HL-60 (cell line): ENCODE measurements at regions not wholly inside any gene's neighbourhood (a gene's known extent, or its start where the extent isn't known, plus 50 kb on each side); places are given as distances from the start of the nearest gene placed in this dataset.
"Not testable (repeated sequence)": the region's sequence is repeated elsewhere in the genome, so short reads cannot be mapped to it uniquely, and the experiment has no call there.

ENCODE experiments used
- DNase-seq, 2 experiments: peaks; one replicate each; pipeline ENCODE4 v3.0.0-alpha.2; 2010 to 2020; ENCODE audit warnings: low read depth in 1 of 2, low spot score in 1 of 2
- H3K27ac ChIP-seq: fragments of 250-450 bp; sonication (Bioruptor Pico); replicated peaks from 2 replicates; pipeline ENCODE4 v1.5.1; 2020; ENCODE audit warnings: mild to moderate bottlenecking, moderate library complexity
- H3K27me3 ChIP-seq: fragments of 250-450 bp; sonication (Bioruptor Pico); 2 replicates; pipeline ENCODE4 v1.5.1; 2021; ENCODE audit warnings: mild to moderate bottlenecking, moderate library complexity; ENCODE audit not compliant: insufficient read depth, poor library complexity, severe bottlenecking
- H3K4me3 ChIP-seq: replicated peaks from 2 replicates; pipeline ENCODE4 v1.5.1; 2011; ENCODE audit warnings: mild to moderate bottlenecking, control low read depth, low read length; ENCODE audit not compliant: insufficient read depth
- GABPA ChIP-seq: IDR thresholded peaks from 2 replicates; pipeline ENCODE4 v1.6.1; 2012; ENCODE audit warnings: low read depth
- POLR2AphosphoS5 ChIP-seq: IDR thresholded peaks from 2 replicates; pipeline ENCODE4 v1.6.1; 2012; ENCODE audit warnings: low read depth
- SPI1 ChIP-seq: IDR thresholded peaks from 2 replicates; pipeline ENCODE4 v1.6.1; 2012; ENCODE audit warnings: low read depth, mild to moderate bottlenecking, borderline replicate concordance
- TF ChIP-seq, protein P1 (sequence below): IDR thresholded peaks from 2 replicates; pipeline ENCODE4 v1.6.1; 2012; ENCODE audit warnings: low read depth; ENCODE audit not compliant: insufficient replicate concordance
- TF ChIP-seq, protein P2 (sequence below): IDR thresholded peaks from one replicate; pipeline ENCODE4 v1.5.1; 2011; ENCODE audit warnings: low read length, control low read depth, inconsistent platforms; ENCODE audit not compliant: insufficient read depth

DNA sequence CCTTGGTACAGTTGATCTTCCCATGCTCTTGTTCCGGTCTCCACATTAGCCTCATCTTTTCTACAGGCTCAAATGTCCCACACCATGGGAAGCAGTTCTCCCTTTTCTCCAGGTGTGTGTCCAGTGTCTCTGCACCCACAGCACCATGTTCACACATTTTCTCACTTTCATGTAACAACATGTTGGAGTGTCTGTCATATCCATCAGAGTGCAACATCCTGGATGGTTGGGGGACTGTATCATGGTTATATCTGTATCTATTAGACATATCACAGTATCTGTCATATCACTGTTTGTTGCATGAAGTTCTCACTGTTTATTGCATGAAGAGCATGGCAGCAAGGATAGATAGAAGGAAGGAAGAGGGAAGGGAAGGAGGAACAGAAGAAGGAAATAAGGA lies 635.6 kb downstream of the EPM2A start:
- Histone ChIP-seq H3K4me3 (no peak overlapping the region), H3K27me3 (no peaks in the 10 kb centered on the region), H3K27ac (no peak overlapping the region)
- TF ChIP-seq, protein P1, sequence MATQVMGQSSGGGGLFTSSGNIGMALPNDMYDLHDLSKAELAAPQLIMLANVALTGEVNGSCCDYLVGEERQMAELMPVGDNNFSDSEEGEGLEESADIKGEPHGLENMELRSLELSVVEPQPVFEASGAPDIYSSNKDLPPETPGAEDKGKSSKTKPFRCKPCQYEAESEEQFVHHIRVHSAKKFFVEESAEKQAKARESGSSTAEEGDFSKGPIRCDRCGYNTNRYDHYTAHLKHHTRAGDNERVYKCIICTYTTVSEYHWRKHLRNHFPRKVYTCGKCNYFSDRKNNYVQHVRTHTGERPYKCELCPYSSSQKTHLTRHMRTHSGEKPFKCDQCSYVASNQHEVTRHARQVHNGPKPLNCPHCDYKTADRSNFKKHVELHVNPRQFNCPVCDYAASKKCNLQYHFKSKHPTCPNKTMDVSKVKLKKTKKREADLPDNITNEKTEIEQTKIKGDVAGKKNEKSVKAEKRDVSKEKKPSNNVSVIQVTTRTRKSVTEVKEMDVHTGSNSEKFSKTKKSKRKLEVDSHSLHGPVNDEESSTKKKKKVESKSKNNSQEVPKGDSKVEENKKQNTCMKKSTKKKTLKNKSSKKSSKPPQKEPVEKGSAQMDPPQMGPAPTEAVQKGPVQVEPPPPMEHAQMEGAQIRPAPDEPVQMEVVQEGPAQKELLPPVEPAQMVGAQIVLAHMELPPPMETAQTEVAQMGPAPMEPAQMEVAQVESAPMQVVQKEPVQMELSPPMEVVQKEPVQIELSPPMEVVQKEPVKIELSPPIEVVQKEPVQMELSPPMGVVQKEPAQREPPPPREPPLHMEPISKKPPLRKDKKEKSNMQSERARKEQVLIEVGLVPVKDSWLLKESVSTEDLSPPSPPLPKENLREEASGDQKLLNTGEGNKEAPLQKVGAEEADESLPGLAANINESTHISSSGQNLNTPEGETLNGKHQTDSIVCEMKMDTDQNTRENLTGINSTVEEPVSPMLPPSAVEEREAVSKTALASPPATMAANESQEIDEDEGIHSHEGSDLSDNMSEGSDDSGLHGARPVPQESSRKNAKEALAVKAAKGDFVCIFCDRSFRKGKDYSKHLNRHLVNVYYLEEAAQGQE, result no peak
- TF ChIP-seq GABPA (no peak), POLR2AphosphoS5 (no peak), SPI1 (no peak)
- TF ChIP-seq, protein P2, sequence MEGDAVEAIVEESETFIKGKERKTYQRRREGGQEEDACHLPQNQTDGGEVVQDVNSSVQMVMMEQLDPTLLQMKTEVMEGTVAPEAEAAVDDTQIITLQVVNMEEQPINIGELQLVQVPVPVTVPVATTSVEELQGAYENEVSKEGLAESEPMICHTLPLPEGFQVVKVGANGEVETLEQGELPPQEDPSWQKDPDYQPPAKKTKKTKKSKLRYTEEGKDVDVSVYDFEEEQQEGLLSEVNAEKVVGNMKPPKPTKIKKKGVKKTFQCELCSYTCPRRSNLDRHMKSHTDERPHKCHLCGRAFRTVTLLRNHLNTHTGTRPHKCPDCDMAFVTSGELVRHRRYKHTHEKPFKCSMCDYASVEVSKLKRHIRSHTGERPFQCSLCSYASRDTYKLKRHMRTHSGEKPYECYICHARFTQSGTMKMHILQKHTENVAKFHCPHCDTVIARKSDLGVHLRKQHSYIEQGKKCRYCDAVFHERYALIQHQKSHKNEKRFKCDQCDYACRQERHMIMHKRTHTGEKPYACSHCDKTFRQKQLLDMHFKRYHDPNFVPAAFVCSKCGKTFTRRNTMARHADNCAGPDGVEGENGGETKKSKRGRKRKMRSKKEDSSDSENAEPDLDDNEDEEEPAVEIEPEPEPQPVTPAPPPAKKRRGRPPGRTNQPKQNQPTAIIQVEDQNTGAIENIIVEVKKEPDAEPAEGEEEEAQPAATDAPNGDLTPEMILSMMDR, result no peak
- DNase-seq, result no peak

DNA sequence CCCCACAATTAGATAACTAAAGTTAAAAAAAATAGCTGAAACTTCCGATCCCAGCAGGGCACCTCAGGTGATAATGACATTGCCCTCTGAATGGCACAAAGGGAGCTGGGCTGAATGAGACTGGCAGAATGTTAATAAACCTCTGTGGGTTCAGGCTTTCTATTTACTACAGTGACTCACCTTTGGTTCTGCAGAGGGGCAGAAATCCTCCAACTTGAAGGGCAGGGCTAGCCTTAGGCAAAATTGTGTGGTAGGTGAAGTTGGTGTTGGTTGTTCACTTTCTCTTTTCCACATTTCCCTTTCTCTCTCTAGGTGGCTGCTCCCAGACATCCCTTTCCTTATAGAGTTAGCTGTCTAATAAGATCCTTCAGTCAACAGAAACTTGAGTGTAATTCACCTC lies 625.2 kb downstream of the EPM2A start:
- no peak for DNase-seq
- no peak overlapping the region for H3K27ac ChIP-seq
- H3K4me3 ChIP-seq, result no peak overlapping the region
- H3K27me3 ChIP-seq, result no peaks in the 10 kb centered on the region
- TF ChIP-seq GABPA (no peak), POLR2AphosphoS5 (no peak), SPI1 (no peak)
- TF ChIP-seq, protein P1, result no peak
- TF ChIP-seq, protein P2, result no peak

DNA sequence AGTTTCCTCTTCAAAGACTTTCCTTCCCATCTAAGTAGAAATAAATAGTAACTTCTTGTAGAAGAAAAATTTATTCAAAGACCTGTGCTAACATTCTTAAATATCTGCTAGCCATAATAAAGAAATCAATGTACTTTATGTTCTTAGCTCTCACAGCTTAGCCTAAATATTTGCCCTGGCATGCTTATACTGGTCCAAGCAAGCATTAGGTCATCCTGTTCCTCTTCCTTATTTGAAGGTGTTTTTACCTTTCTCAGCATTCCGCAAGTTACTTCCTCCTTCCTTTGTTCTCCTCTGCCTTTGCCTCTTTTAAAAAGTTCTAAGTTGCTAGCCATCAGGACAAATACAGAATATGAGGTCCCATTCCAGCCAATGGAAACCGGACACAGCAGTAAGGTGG lies 623.9 kb downstream of the EPM2A start:
- not testable (repeated sequence) for DNase-seq, H3K27ac ChIP-seq

DNA sequence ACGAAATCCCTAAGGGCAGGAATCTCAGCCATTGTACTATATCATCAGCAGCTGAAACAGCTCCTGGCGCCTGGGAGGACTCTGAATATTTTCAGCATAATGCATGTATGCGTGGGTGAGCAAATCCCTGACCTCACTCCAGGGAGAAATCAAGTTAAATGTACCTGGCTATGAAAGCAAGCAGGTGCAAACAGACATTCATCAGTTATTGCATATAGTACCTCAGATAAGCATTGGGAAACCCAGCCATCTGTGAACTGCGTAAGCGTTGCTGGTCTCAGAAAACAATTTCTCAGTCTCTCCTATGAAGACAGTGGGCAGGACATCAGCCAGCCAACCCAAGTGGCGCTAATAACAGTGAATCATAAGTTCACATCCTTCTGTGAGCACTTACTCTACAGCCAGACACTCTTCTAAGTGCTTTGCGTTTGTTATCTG lies 622.6 kb downstream of the EPM2A start:
- Histone ChIP-seq H3K4me3 (no peak overlapping the region), H3K27me3 (no peaks in the 10 kb centered on the region), H3K27ac (no peak overlapping the region)
- no peak for TF ChIP-seq POLR2AphosphoS5
- no peak for TF ChIP-seq GABPA
- no peak for TF ChIP-seq SPI1
- TF ChIP-seq, protein P1, result no peak
- no peak for DNase-seq

More for the DNA sequence above, 623.9 kb downstream of the EPM2A start:
- H3K27me3 ChIP-seq, H3K4me3 ChIP-seq: not testable (repeated sequence)
